Breast epithelium (tissue), 4 donors: ENCODE measurements at regions not wholly inside any gene's neighbourhood (a gene's known extent, or its start where the extent isn't known, plus 50 kb on each side); places are given as distances from the start of the nearest gene placed in this dataset.
A peak's percentile ranks its signal among the peaks of the same experiment; 100 is the strongest.

Experiments
- DNase-seq, 2 donors: peaks; one replicate each; pipeline ENCODE4 v3.0.0-alpha.2; 2019; ENCODE audit warnings: low spot score in 2 of 2
- H3K27ac ChIP-seq, 2 donors: fragments of 200-600 bp; sonication (generic) in 1 of 2; one replicate each; pipeline ENCODE4 v1.5.1; 2016 to 2019; ENCODE audit warnings: mild to moderate bottlenecking in 1 of 2
- H3K27me3 ChIP-seq, 2 donors: fragments of 200-600 bp; sonication (generic) in 1 of 2; one replicate each; pipeline versions ENCODE4 v1.5.1 to v1.6.0; 2017 to 2019; ENCODE audit warnings: control low read depth in 1 of 2, mild to moderate bottlenecking in 1 of 2
- H3K36me3 ChIP-seq: fragments of 200-600 bp; one replicate; pipeline ENCODE4 v1.5.1; 2019
- H3K4me1 ChIP-seq, 2 donors: fragments of 200-600 bp; sonication (generic); one replicate each; pipeline ENCODE4 v1.5.1; 2016 to 2019; ENCODE audit warnings: control low read depth in 1 of 2
- H3K4me3 ChIP-seq, 3 donors: fragments of 200-600 bp; sonication (generic); 1 replicate in 2 of 3; 2 replicates in 1 of 3; pipeline ENCODE4 v1.5.1; 2016 to 2019; ENCODE audit warnings: mild to moderate bottlenecking in 3 of 3, moderate library complexity in 2 of 3
- H3K9me3 ChIP-seq, 2 donors: fragments of 200-600 bp; sonication (generic) in 1 of 2; one replicate each; pipeline ENCODE4 v1.5.1; 2016 to 2019; ENCODE audit warnings: control low read depth in 1 of 2
- POLR2A ChIP-seq: fragments of 450-650 bp; IDR thresholded peaks from one replicate; pipeline ENCODE4 v1.6.1; 2016; ENCODE audit warnings: antibody characterized with exemption, mild to moderate bottlenecking, moderate library complexity
- POLR2AphosphoS5 ChIP-seq, 3 donors: sonication (generic); formaldehyde crosslinking; IDR thresholded peaks; one replicate each; pipeline ENCODE4 v1.6.1; 2017; ENCODE audit warnings: antibody characterized with exemption in 3 of 3
- intact Hi-C: fragments of 100-400 bp; cut with DNase I; formaldehyde crosslinking; loops from one replicate; pipeline ENCODE4 v1.15.1; 2023; ENCODE audit warnings: low total_unique reads
- TF ChIP-seq, protein P1 (sequence below), 3 donors: fragments of 450-650 bp; IDR thresholded peaks; one replicate each; pipeline ENCODE4 v1.5.1; 2016 to 2017; ENCODE audit warnings: antibody characterized with exemption in 3 of 3, mild to moderate bottlenecking in 3 of 3, moderate library complexity in 3 of 3

- intact Hi-C loops: no loop called here
- TF ChIP-seq, protein P1, sequence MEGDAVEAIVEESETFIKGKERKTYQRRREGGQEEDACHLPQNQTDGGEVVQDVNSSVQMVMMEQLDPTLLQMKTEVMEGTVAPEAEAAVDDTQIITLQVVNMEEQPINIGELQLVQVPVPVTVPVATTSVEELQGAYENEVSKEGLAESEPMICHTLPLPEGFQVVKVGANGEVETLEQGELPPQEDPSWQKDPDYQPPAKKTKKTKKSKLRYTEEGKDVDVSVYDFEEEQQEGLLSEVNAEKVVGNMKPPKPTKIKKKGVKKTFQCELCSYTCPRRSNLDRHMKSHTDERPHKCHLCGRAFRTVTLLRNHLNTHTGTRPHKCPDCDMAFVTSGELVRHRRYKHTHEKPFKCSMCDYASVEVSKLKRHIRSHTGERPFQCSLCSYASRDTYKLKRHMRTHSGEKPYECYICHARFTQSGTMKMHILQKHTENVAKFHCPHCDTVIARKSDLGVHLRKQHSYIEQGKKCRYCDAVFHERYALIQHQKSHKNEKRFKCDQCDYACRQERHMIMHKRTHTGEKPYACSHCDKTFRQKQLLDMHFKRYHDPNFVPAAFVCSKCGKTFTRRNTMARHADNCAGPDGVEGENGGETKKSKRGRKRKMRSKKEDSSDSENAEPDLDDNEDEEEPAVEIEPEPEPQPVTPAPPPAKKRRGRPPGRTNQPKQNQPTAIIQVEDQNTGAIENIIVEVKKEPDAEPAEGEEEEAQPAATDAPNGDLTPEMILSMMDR (IDR thresholded peaks at IDR 0.05): no peak
- no peak for TF ChIP-seq POLR2A
- TF ChIP-seq POLR2AphosphoS5 (IDR thresholded peaks at IDR 0.05): no peak
- H3K4me1 ChIP-seq: no peaks in the 10 kb centered on the region
- no peaks in the 10 kb centered on the region for H3K9me3 ChIP-seq
- no peaks in the 10 kb centered on the region for H3K36me3 ChIP-seq
- H3K27ac ChIP-seq: peak overlapping the region in 1 of 2 donors; percentile 38
- H3K4me3 ChIP-seq: no peak overlapping the region
- H3K27me3 ChIP-seq: no peaks in the 10 kb centered on the region
- DNase-seq: no peak
Observed at GRCh38 chr2:176813621-176814049, 399.0 kb upstream of the HNRNPA3 start.

- TF ChIP-seq POLR2AphosphoS5 (IDR thresholded peaks at IDR 0.05) (no peak), POLR2A (no peak)
- TF ChIP-seq, protein P1 (IDR thresholded peaks at IDR 0.05): no peak
- no peaks in the 10 kb centered on the region for H3K9me3 ChIP-seq
- H3K4me3 ChIP-seq: no peak overlapping the region
- no peak for DNase-seq
- no peaks in the 10 kb centered on the region for H3K36me3 ChIP-seq
- no peak overlapping the region for H3K27ac ChIP-seq
- no peaks in the 10 kb centered on the region for H3K4me1 ChIP-seq
- H3K27me3 ChIP-seq: no peaks in the 10 kb centered on the region
- intact Hi-C loops: no loop called here
Observed at GRCh38 chr2:176814274-176814673, 398.3 kb upstream of the HNRNPA3 start.

- Histone ChIP-seq H3K27me3 (no peaks in the 10 kb centered on the region), H3K36me3 (no peaks in the 10 kb centered on the region), H3K4me3 (no peak overlapping the region), H3K9me3 (no peaks in the 10 kb centered on the region), H3K4me1 (no peaks in the 10 kb centered on the region), H3K27ac (no peak overlapping the region)
- no peak for DNase-seq
- intact Hi-C loops: no loop called here
- no peak for TF ChIP-seq POLR2AphosphoS5 (IDR thresholded peaks at IDR 0.05)
- TF ChIP-seq, protein P1 (IDR thresholded peaks at IDR 0.05): peak; percentile 45 to 60 (median 55)
Observed at GRCh38 chr2:176814740-176815367, 397.7 kb upstream of the HNRNPA3 start.

DNA sequence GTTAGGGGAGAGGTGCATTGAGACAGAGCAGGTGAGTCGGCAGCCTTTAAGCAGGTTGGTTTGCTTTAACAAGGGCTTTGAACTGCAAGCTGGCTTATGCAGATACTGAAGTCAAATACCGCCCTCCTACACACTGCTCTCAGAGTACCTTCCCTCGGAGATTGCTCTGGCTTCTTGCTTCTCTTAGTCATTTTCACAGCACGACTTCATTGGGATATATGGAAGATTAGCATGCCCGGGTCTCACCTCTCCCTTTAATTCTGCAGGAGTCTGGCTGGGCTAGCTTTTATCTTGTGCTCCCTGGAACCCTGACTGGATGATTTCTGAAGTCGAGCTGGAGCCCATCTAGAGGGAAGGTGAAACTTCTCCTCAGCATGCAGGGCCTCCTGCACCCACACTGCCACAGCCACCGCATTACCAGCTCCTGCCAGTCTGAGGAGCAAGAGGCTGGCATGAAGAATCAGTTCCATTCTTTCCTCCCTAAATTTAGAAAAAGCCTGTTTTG is 395.5 kb upstream of the HNRNPA3 start:
- H3K27me3 ChIP-seq: no peaks in the 10 kb centered on the region
- H3K27ac ChIP-seq: no peak overlapping the region
- H3K4me1 ChIP-seq: no peaks in the 10 kb centered on the region
- DNase-seq: no peak
- intact Hi-C loops: no loop called here
- no peak overlapping the region for H3K4me3 ChIP-seq
- TF ChIP-seq POLR2AphosphoS5 (IDR thresholded peaks at IDR 0.05) (no peak), POLR2A (no peak)
- TF ChIP-seq, protein P1 (IDR thresholded peaks at IDR 0.05): no peak
- no peaks in the 10 kb centered on the region for H3K9me3 ChIP-seq
- H3K36me3 ChIP-seq: no peaks in the 10 kb centered on the region

DNA sequence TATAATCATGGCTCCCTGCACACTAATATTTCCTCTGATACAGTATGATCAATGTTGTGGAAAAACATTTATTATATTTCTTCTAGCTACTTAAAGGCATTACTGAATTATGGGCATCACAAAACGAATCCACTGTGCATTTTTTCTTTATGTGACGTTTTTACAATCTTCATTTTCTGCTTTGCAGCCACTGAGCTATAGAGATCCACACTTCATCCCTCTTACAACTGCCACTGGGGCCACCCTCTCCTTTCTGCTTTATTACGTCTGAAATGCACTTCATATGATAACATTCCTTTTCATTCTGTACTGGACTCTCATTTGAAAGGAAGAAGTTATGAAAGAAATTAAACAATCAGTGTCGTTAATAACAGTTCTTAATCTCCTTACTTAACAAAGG is 394.5 kb upstream of the HNRNPA3 start:
- intact Hi-C loops: no loop called here
- no peak for TF ChIP-seq POLR2A
- TF ChIP-seq, protein P1 (IDR thresholded peaks at IDR 0.05): no peak
- no peak for TF ChIP-seq POLR2AphosphoS5 (IDR thresholded peaks at IDR 0.05)
- no peaks in the 10 kb centered on the region for H3K36me3 ChIP-seq
- H3K9me3 ChIP-seq: no peaks in the 10 kb centered on the region
- no peak overlapping the region for H3K27ac ChIP-seq
- DNase-seq: no peak
- H3K4me3 ChIP-seq: no peak overlapping the region
- no peaks in the 10 kb centered on the region for H3K4me1 ChIP-seq
- H3K27me3 ChIP-seq: no peaks in the 10 kb centered on the region
